ENCODE measurements at regions not wholly inside any gene's neighbourhood (a gene's known extent, or its start where the extent isn't known, plus 50 kb on each side); places are given as distances from the start of the nearest gene placed in this dataset.

- 86 to 87% methylated on average over 5 to 6 of the region's 12 CpGs for WGBS, 2 experiments (ENCODE audit: insufficient coverage in 2 of 2)
- no peak overlapping the region for H3K27ac ChIP-seq (ENCODE audit: low read depth, low read length, severe bottlenecking)
- H3K9me3 ChIP-seq (ENCODE audit: control insufficient read depth, low read length), result no peaks in the 10 kb centered on the region
- H3K4me1 ChIP-seq (ENCODE audit: control insufficient read depth, insufficient read depth, low read length, poor library complexity, severe bottlenecking), result peaks cover 22% of the 10 kb centered on the region
- H3K4me3 ChIP-seq (ENCODE audit: extremely low read depth, insufficient read depth, low read length, poor library complexity, severe bottlenecking), result no peak overlapping the region
- H3K36me3 ChIP-seq (ENCODE audit: control insufficient read depth, insufficient read depth, low read length), result no peaks in the 10 kb centered on the region
Measured at GRCh38 chr22:27242917-27243589, 558.5 kb downstream of the MN1 start.

- Histone ChIP-seq H3K9me3 (ENCODE audit: control insufficient read depth, low read length) (no peaks in the 10 kb centered on the region), H3K4me3 (ENCODE audit: extremely low read depth, insufficient read depth, low read length, poor library complexity, severe bottlenecking) (no peak overlapping the region), H3K36me3 (ENCODE audit: control insufficient read depth, insufficient read depth, low read length) (no peaks in the 10 kb centered on the region), H3K27ac (ENCODE audit: low read depth, low read length, severe bottlenecking) (no peak overlapping the region), H3K4me1 (ENCODE audit: control insufficient read depth, insufficient read depth, low read length, poor library complexity, severe bottlenecking) (peaks cover 15% of the 10 kb centered on the region)
- 84 to 97% methylated on average over 3 of the region's 3 CpGs for WGBS, 2 experiments (ENCODE audit: insufficient coverage in 2 of 2)
Measured at GRCh38 chr22:27244328-27244727, 557.2 kb downstream of the MN1 start.

- no peaks in the 10 kb centered on the region for H3K36me3 ChIP-seq (ENCODE audit: control insufficient read depth, insufficient read depth, low read length)
- H3K4me1 ChIP-seq (ENCODE audit: control insufficient read depth, insufficient read depth, low read length, poor library complexity, severe bottlenecking), result peaks cover 8% of the 10 kb centered on the region
- no peak overlapping the region for H3K4me3 ChIP-seq (ENCODE audit: extremely low read depth, insufficient read depth, low read length, poor library complexity, severe bottlenecking)
- WGBS, 2 experiments (ENCODE audit: insufficient coverage in 2 of 2), result 93 to 97% methylated on average over 9 to 10 of the region's 10 CpGs
- no peaks in the 10 kb centered on the region for H3K9me3 ChIP-seq (ENCODE audit: control insufficient read depth, low read length)
- no peak overlapping the region for H3K27ac ChIP-seq (ENCODE audit: low read depth, low read length, severe bottlenecking)
Measured at GRCh38 chr22:27245056-27245455, 556.5 kb downstream of the MN1 start.

- no peak overlapping the region for H3K4me3 ChIP-seq (ENCODE audit: extremely low read depth, insufficient read depth, low read length, poor library complexity, severe bottlenecking)
- peaks cover 12% of the 10 kb centered on the region for H3K4me1 ChIP-seq (ENCODE audit: control insufficient read depth, insufficient read depth, low read length, poor library complexity, severe bottlenecking)
- 87 to 100% methylated on average over 3 of the region's 3 CpGs for WGBS, 2 experiments (ENCODE audit: insufficient coverage in 2 of 2)
- H3K9me3 ChIP-seq (ENCODE audit: control insufficient read depth, low read length), result no peaks in the 10 kb centered on the region
- H3K36me3 ChIP-seq (ENCODE audit: control insufficient read depth, insufficient read depth, low read length), result no peaks in the 10 kb centered on the region
- H3K27ac ChIP-seq (ENCODE audit: low read depth, low read length, severe bottlenecking), result no peak overlapping the region
Measured at GRCh38 chr22:27246558-27246957, 555.0 kb downstream of the MN1 start.

- Histone ChIP-seq H3K36me3 (ENCODE audit: control insufficient read depth, insufficient read depth, low read length) (no peaks in the 10 kb centered on the region), H3K4me3 (ENCODE audit: extremely low read depth, insufficient read depth, low read length, poor library complexity, severe bottlenecking) (no peak overlapping the region), H3K4me1 (ENCODE audit: control insufficient read depth, insufficient read depth, low read length, poor library complexity, severe bottlenecking) (peaks cover 9% of the 10 kb centered on the region), H3K27ac (ENCODE audit: low read depth, low read length, severe bottlenecking) (no peak overlapping the region), H3K9me3 (ENCODE audit: control insufficient read depth, low read length) (no peaks in the 10 kb centered on the region)
- 84 to 85% methylated on average over 6 to 9 of the region's 11 CpGs for WGBS, 2 experiments (ENCODE audit: insufficient coverage in 2 of 2)
Measured at GRCh38 chr22:27247701-27248434, 553.7 kb downstream of the MN1 start.

- WGBS, 2 experiments (ENCODE audit: insufficient coverage in 2 of 2), result 95 to 100% methylated on average over 2 to 5 of the region's 5 CpGs
- Histone ChIP-seq H3K4me3 (ENCODE audit: extremely low read depth, insufficient read depth, low read length, poor library complexity, severe bottlenecking) (no peak overlapping the region), H3K36me3 (ENCODE audit: control insufficient read depth, insufficient read depth, low read length) (no peaks in the 10 kb centered on the region)
Measured at GRCh38 chr22:27250418-27250817, 551.1 kb downstream of the MN1 start.

GRCh38 chr22:27250886-27251285, 550.7 kb downstream of the MN1 start:
- Histone ChIP-seq H3K9me3 (ENCODE audit: control insufficient read depth, low read length) (peaks cover 11% of the 10 kb centered on the region), H3K36me3 (ENCODE audit: control insufficient read depth, insufficient read depth, low read length) (no peaks in the 10 kb centered on the region)
- WGBS, 2 experiments (ENCODE audit: insufficient coverage in 2 of 2), result 69 to 80% methylated on average over 4 of the region's 5 CpGs

More at GRCh38 chr22:27250418-27250817, 551.1 kb downstream of the MN1 start:
- peaks cover 6% of the 10 kb centered on the region for H3K9me3 ChIP-seq (ENCODE audit: control insufficient read depth, low read length)
- peaks cover 9% of the 10 kb centered on the region for H3K4me1 ChIP-seq (ENCODE audit: control insufficient read depth, insufficient read depth, low read length, poor library complexity, severe bottlenecking)
- H3K27ac ChIP-seq (ENCODE audit: low read depth, low read length, severe bottlenecking), result no peak overlapping the region

GRCh38 chr22:27251563-27251962, 550.0 kb downstream of the MN1 start:
- H3K27ac ChIP-seq (ENCODE audit: low read depth, low read length, severe bottlenecking), result no peak overlapping the region
- H3K9me3 ChIP-seq (ENCODE audit: control insufficient read depth, low read length), result peaks cover 11% of the 10 kb centered on the region
- 87% methylated on average over 2 of the region's 2 CpGs; no CpG with 5 or more reads in 1 of the 2 experiments for WGBS, 2 experiments (ENCODE audit: insufficient coverage in 2 of 2)
- H3K36me3 ChIP-seq (ENCODE audit: control insufficient read depth, insufficient read depth, low read length), result no peaks in the 10 kb centered on the region
- H3K4me1 ChIP-seq (ENCODE audit: control insufficient read depth, insufficient read depth, low read length, poor library complexity, severe bottlenecking), result peaks cover 9% of the 10 kb centered on the region
- H3K4me3 ChIP-seq (ENCODE audit: extremely low read depth, insufficient read depth, low read length, poor library complexity, severe bottlenecking), result no peak overlapping the region

More at GRCh38 chr22:27250886-27251285, 550.7 kb downstream of the MN1 start:
- Histone ChIP-seq H3K4me3 (ENCODE audit: extremely low read depth, insufficient read depth, low read length, poor library complexity, severe bottlenecking) (no peak overlapping the region), H3K27ac (ENCODE audit: low read depth, low read length, severe bottlenecking) (no peak overlapping the region), H3K4me1 (ENCODE audit: control insufficient read depth, insufficient read depth, low read length, poor library complexity, severe bottlenecking) (peaks cover 9% of the 10 kb centered on the region)

- peaks cover 9% of the 10 kb centered on the region for H3K4me1 ChIP-seq (ENCODE audit: control insufficient read depth, insufficient read depth, low read length, poor library complexity, severe bottlenecking)
- peaks cover 11% of the 10 kb centered on the region for H3K9me3 ChIP-seq (ENCODE audit: control insufficient read depth, low read length)
- H3K27ac ChIP-seq (ENCODE audit: low read depth, low read length, severe bottlenecking), result no peak overlapping the region
- H3K4me3 ChIP-seq (ENCODE audit: extremely low read depth, insufficient read depth, low read length, poor library complexity, severe bottlenecking), result no peak overlapping the region
- no peaks in the 10 kb centered on the region for H3K36me3 ChIP-seq (ENCODE audit: control insufficient read depth, insufficient read depth, low read length)
- 85 to 98% methylated on average over 4 to 5 of the region's 9 CpGs for WGBS, 2 experiments (ENCODE audit: insufficient coverage in 2 of 2)
Measured at GRCh38 chr22:27252282-27253049, 549.1 kb downstream of the MN1 start.

- 87 to 94% methylated on average over 7 to 8 of the region's 9 CpGs for WGBS, 2 experiments (ENCODE audit: insufficient coverage in 2 of 2)
- H3K36me3 ChIP-seq (ENCODE audit: control insufficient read depth, insufficient read depth, low read length), result no peaks in the 10 kb centered on the region
- H3K4me3 ChIP-seq (ENCODE audit: extremely low read depth, insufficient read depth, low read length, poor library complexity, severe bottlenecking), result no peak overlapping the region
- no peak overlapping the region for H3K27ac ChIP-seq (ENCODE audit: low read depth, low read length, severe bottlenecking)
- peaks cover 6% of the 10 kb centered on the region for H3K4me1 ChIP-seq (ENCODE audit: control insufficient read depth, insufficient read depth, low read length, poor library complexity, severe bottlenecking)
- H3K9me3 ChIP-seq (ENCODE audit: control insufficient read depth, low read length), result peaks cover 11% of the 10 kb centered on the region
Measured at GRCh38 chr22:27253108-27253902, 548.3 kb downstream of the MN1 start.
